H1 (cell line): ENCODE measurements at regions not wholly inside any gene's neighbourhood (a gene's known extent, or its start where the extent isn't known, plus 50 kb on each side); places are given as distances from the start of the nearest gene placed in this dataset.

Source experiments
- CTCF ChIA-PET: fragments of 300-600 bp; sonication (Branson Sonifier 250); formaldehyde crosslinking; loops from one replicate; lab custom pipeline; 2021; ENCODE audit not compliant: partially characterized antibody; lab: Charles Lee
- POLR2A ChIA-PET: fragments of 300-600 bp; sonication (Branson Sonifier 250); formaldehyde crosslinking; loops from one replicate; lab custom pipeline; 2021; ENCODE audit warnings: inconsistent platforms; ENCODE audit not compliant: partially characterized antibody; lab: Charles Lee
- DNase-seq, 2 experiments: peaks; one replicate each; pipeline versions ENCODE4 v3.0.0 to v3.0.0-alpha.2; 2010 to 2022; ENCODE audit warnings: low spot score in 2 of 2, low read depth in 1 of 2, mixed read lengths in 1 of 2
- FAIRE-seq: peaks from 2 replicates; lab custom pipeline; 2011; peaks lifted over from hg19 to GRCh38; lab: Jason Lieb, UNC
- H2AFZ ChIP-seq: 2 replicates; pipeline ENCODE4 v1.8.1; 2012; ENCODE audit warnings: low read length, inconsistent platforms
- H2AK5ac ChIP-seq: 2 replicates; pipeline ENCODE4 v1.6.1; 2013; ENCODE audit warnings: low read depth, low read length
- H2BK120ac ChIP-seq: replicated peaks from 2 replicates; pipeline ENCODE3; 2013; ENCODE audit warnings: low read depth, low read length, inconsistent platforms
- H2BK12ac ChIP-seq: 2 replicates; pipeline ENCODE4 v1.6.1; 2013; ENCODE audit warnings: low read depth, low read length
- H2BK15ac ChIP-seq: 2 replicates; pipeline ENCODE4 v1.6.1; 2013; ENCODE audit warnings: low read length
- H2BK20ac ChIP-seq: 2 replicates; pipeline ENCODE4 v1.6.1; 2013; ENCODE audit warnings: low read length
- H2BK5ac ChIP-seq: 2 replicates; pipeline ENCODE4 v1.6.1; 2013; ENCODE audit warnings: low read depth, low read length
- H3K14ac ChIP-seq: 2 replicates; pipeline ENCODE4 v1.6.1; 2013; ENCODE audit warnings: inconsistent platforms; ENCODE audit not compliant: insufficient read length
- H3K18ac ChIP-seq: 2 replicates; pipeline ENCODE4 v1.6.1; 2013; ENCODE audit warnings: low read length; ENCODE audit errors: extremely low read depth
- H3K23ac ChIP-seq: 2 replicates; pipeline ENCODE4 v1.6.1; 2013; ENCODE audit warnings: inconsistent platforms; ENCODE audit not compliant: insufficient read length
- H3K23me2 ChIP-seq: 2 replicates; pipeline ENCODE4 v1.6.1; 2013; ENCODE audit warnings: low read depth, low read length
- H3K27ac ChIP-seq: 2 replicates; pipeline ENCODE4 v1.6.1; 2011; ENCODE audit warnings: low read depth, low read length, inconsistent platforms
- H3K27me3 ChIP-seq, 4 experiments: replicated peaks in 1 of 4; 1 replicate in 1 of 4; 2 replicates in 3 of 4; pipeline versions ENCODE4 v1.6.1 to v1.8.1; 2011 to 2013; ENCODE audit warnings: low read length in 3 of 4, mild to moderate bottlenecking in 3 of 4, inconsistent platforms in 2 of 4, mixed read lengths in 2 of 4, moderate library complexity in 1 of 4; ENCODE audit not compliant: control insufficient read depth in 3 of 4, insufficient read depth in 3 of 4; ENCODE audit errors: extremely low read depth in 1 of 4
- H3K36me3 ChIP-seq, 4 experiments: 2 replicates each; pipeline versions ENCODE4 v1.6.1 to v1.8.1; 2011 to 2013; ENCODE audit warnings: mild to moderate bottlenecking in 4 of 4, low read length in 3 of 4, moderate library complexity in 2 of 4, control low read depth in 1 of 4, inconsistent platforms in 1 of 4; ENCODE audit not compliant: insufficient read depth in 4 of 4, control insufficient read depth in 2 of 4
- H3K4ac ChIP-seq: replicated peaks from 2 replicates; pipeline ENCODE3; 2013; ENCODE audit warnings: low read length, low read depth, mixed read lengths, inconsistent platforms; ENCODE audit not compliant: insufficient read length
- H3K4me1 ChIP-seq, 4 experiments: replicated peaks in 1 of 4; 1 replicate in 1 of 4; 2 replicates in 3 of 4; pipeline versions ENCODE4 v1.6.1 to v1.8.1; 2011 to 2013; ENCODE audit warnings: low read length in 3 of 4, inconsistent platforms in 2 of 4, mixed read lengths in 1 of 4; ENCODE audit not compliant: insufficient read depth in 4 of 4, control insufficient read depth in 3 of 4
- H3K4me2 ChIP-seq, 2 experiments: 2 replicates each; pipeline versions ENCODE4 v1.6.1 to v1.8.1; 2011 to 2013; ENCODE audit warnings: low read depth in 2 of 2, low read length in 2 of 2, control low read depth in 1 of 2, inconsistent platforms in 1 of 2, mild to moderate bottlenecking in 1 of 2; ENCODE audit not compliant: insufficient read depth in 1 of 2
- H3K4me3 ChIP-seq, 4 experiments: fragments of 200-600, 300-600 bp in 1 of 4; sonication (generic), shearing (Covaris generic), sonication (Bioruptor Twin) in 1 of 4; 2 replicates each; pipeline versions ENCODE4 v1.5.1 to v1.8.1; 2011 to 2016; ENCODE audit warnings: low read length in 4 of 4, low read depth in 3 of 4, control low read depth in 2 of 4, inconsistent platforms in 2 of 4, mild to moderate bottlenecking in 2 of 4, mixed read lengths in 1 of 4, moderate library complexity in 1 of 4; ENCODE audit not compliant: insufficient read depth in 2 of 4; ENCODE audit errors: extremely low read depth in 1 of 4
- H3K56ac ChIP-seq: replicated peaks from 2 replicates; pipeline ENCODE3; 2013; ENCODE audit warnings: low read depth, mild to moderate bottlenecking, mixed read lengths, low read length, inconsistent platforms; ENCODE audit not compliant: insufficient read length
- H3K79me1 ChIP-seq: 2 replicates; pipeline ENCODE4 v1.6.1; 2013; ENCODE audit warnings: low read depth, low read length, control low read depth
- H3K79me2 ChIP-seq, 2 experiments: 2 replicates each; pipeline versions ENCODE4 v1.6.1 to v1.8.1; 2012 to 2013; ENCODE audit warnings: low read length in 2 of 2, mild to moderate bottlenecking in 2 of 2, inconsistent platforms in 1 of 2; ENCODE audit not compliant: insufficient read depth in 2 of 2, control insufficient read depth in 1 of 2
- H3K9ac ChIP-seq, 4 experiments: replicated peaks in 1 of 4; 1 replicate in 1 of 4; 2 replicates in 3 of 4; pipeline versions ENCODE4 v1.6.1 to v1.8.1; 2011 to 2013; ENCODE audit warnings: low read depth in 3 of 4, low read length in 3 of 4, control low read depth in 2 of 4, mild to moderate bottlenecking in 2 of 4, moderate library complexity in 2 of 4, inconsistent platforms in 1 of 4; ENCODE audit errors: extremely low read depth in 1 of 4
- H3K9me3 ChIP-seq, 2 experiments: 2 replicates each; pipeline versions ENCODE4 v1.6.1 to v1.8.1; 2012 to 2013; ENCODE audit warnings: mild to moderate bottlenecking in 2 of 2, moderate library complexity in 2 of 2, control low read depth in 1 of 2, inconsistent platforms in 1 of 2, low read depth in 1 of 2, low read length in 1 of 2, mixed read lengths in 1 of 2; ENCODE audit not compliant: insufficient read depth in 2 of 2
- H4K20me1 ChIP-seq, 2 experiments: replicated peaks in 1 of 2; 2 replicates each; pipeline versions ENCODE3 to v1.8.1; 2011 to 2013; ENCODE audit warnings: inconsistent platforms in 2 of 2, low read length in 2 of 2, mild to moderate bottlenecking in 1 of 2; ENCODE audit not compliant: insufficient read depth in 2 of 2, control insufficient read depth in 1 of 2
- H4K5ac ChIP-seq: 2 replicates; pipeline ENCODE4 v1.6.1; 2013; ENCODE audit warnings: low read length, low read depth, mixed read lengths, inconsistent platforms; ENCODE audit not compliant: insufficient read length
- H4K8ac ChIP-seq: 2 replicates; pipeline ENCODE4 v1.8.0; 2013; ENCODE audit warnings: mild to moderate bottlenecking, moderate library complexity, low read length, inconsistent platforms; ENCODE audit not compliant: insufficient read depth; ENCODE audit errors: extremely low read depth
- H4K91ac ChIP-seq: replicated peaks from 2 replicates; pipeline ENCODE3; 2013; ENCODE audit warnings: low read length, mixed read lengths, inconsistent platforms; ENCODE audit not compliant: insufficient read length
- NRF1 ChIP-seq: IDR thresholded peaks from 2 replicates; pipeline ENCODE4 v1.6.1; 2011; ENCODE audit warnings: mild to moderate bottlenecking, low read depth, low read length, improper control_type of control experiment
- WGBS, 2 experiments: shearing (Covaris generic) in 1 of 2; methylation state at CpG; one replicate each; pipeline versions ENCODE4 v1.1.6 to v1.1.7; 2013 to 2015; ENCODE audit warnings: low lambda C conversion rate in 2 of 2, mixed read lengths in 2 of 2, inconsistent platforms in 1 of 2, low coverage in 1 of 2, missing lambda C conversion rate in 1 of 2; ENCODE audit not compliant: insufficient replicate concordance in 2 of 2, insufficient coverage in 1 of 2, insufficient read length in 1 of 2; ENCODE audit errors: extremely low coverage in 1 of 2, missing lambda C conversion rate in 1 of 2; 5-methylcytosine and 5-hydroxymethylcytosine counted together

DNA sequence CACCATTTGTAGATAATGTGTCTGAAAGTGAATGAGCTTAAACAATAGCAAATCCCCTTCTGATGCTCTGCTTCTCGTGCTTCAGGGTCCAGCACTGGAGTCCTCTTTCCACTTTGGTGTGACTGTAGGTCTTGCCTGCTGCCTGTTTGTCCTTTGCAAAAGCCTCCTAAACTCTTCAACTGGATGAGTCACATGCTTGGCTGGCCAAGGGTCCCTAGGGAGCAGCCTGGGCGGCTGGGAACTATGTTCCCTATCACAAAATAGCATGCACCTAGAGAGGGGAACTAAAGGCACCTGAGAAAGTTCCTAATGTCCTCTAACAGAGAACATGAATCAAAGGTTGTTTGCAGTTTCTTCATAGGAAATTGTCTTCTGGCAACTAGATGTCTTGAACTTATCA is 607.2 kb upstream of the PLXNA2 start:
- Histone ChIP-seq H2AFZ (no peak overlapping the region), H3K4me2 (no peak overlapping the region), H2BK5ac (no peak overlapping the region), H3K4me1 (no peaks in the 10 kb centered on the region), H3K56ac (no peak overlapping the region), H3K79me2 (no peaks in the 10 kb centered on the region), H3K36me3 (no peaks in the 10 kb centered on the region), H4K20me1 (no peaks in the 10 kb centered on the region), H3K4ac (no peak overlapping the region), H3K23me2 (no peaks in the 10 kb centered on the region), H3K23ac (no peak overlapping the region), H2AK5ac (no peak overlapping the region), H3K27me3 (no peaks in the 10 kb centered on the region), H4K5ac (no peak overlapping the region), H2BK120ac (no peak overlapping the region), H2BK12ac (no peak overlapping the region), H3K14ac (no peak overlapping the region), H3K18ac (no peak overlapping the region)
- 84% methylated on average over 2 of the region's 2 CpGs; no CpG with 5 or more reads in 1 of the 2 experiments for WGBS, 2 experiments
- CTCF ChIA-PET: interaction anchor here (1.8 kb wide), 1 partner anchor 43 kb away, joined by 5 read pairs; no protein-coding TSS in a partner anchor
- FAIRE-seq: no peak
- no peak for DNase-seq
- no peak for TF ChIP-seq NRF1
- TF ChIP-seq, all 59 proteins: peak for 0
- no peak overlapping the region for H3K9ac ChIP-seq
- no peaks in the 10 kb centered on the region for H3K9me3 ChIP-seq
- POLR2A ChIA-PET: no interaction called here
- H3K27ac ChIP-seq: no peak overlapping the region
- no peaks in the 10 kb centered on the region for H3K79me1 ChIP-seq
- no peak overlapping the region for H3K4me3 ChIP-seq
- H2BK15ac ChIP-seq: no peak overlapping the region
- H4K8ac ChIP-seq: no peak overlapping the region
- no peak overlapping the region for H2BK20ac ChIP-seq
- no peak overlapping the region for H4K91ac ChIP-seq
